DOHH2 (cell line): ENCODE measurements at regions not wholly inside any gene's neighbourhood (a gene's known extent, or its start where the extent isn't known, plus 50 kb on each side); places are given as distances from the start of the nearest gene placed in this dataset.

ENCODE experiments used
- H3F3A ChIP-seq: fragments of 200-600 bp; sonication (generic), shearing (Covaris generic); 2 replicates; pipeline ENCODE4 v1.6.0; 2016; ENCODE audit warnings: antibody characterized with exemption, mild to moderate bottlenecking; ENCODE audit not compliant: control insufficient read depth, insufficient read depth
- H3K27ac ChIP-seq: fragments of 200-600 bp; sonication (generic); 2 replicates; pipeline ENCODE4 v1.5.1; 2014; ENCODE audit warnings: low read depth, mild to moderate bottlenecking, low read length, moderate library complexity
- H3K27me3 ChIP-seq: fragments of 200-600 bp; sonication (generic); 2 replicates; pipeline ENCODE4 v1.6.1; 2014; ENCODE audit warnings: mild to moderate bottlenecking, low read length, mixed read lengths; ENCODE audit not compliant: control insufficient read depth
- H3K36me3 ChIP-seq: fragments of 200-600 bp; sonication (generic); 2 replicates; pipeline ENCODE4 v1.6.1; 2014; ENCODE audit warnings: mild to moderate bottlenecking, low read length, moderate library complexity, mixed read lengths; ENCODE audit not compliant: control insufficient read depth
- H3K4me1 ChIP-seq: fragments of 200-600 bp; sonication (generic); 2 replicates; pipeline ENCODE4 v1.6.1; 2014; ENCODE audit warnings: mild to moderate bottlenecking, low read length, mixed read lengths; ENCODE audit not compliant: control insufficient read depth
- H3K4me2 ChIP-seq: fragments of 200-600 bp; sonication (generic); 2 replicates; pipeline ENCODE4 v1.6.0; 2014; ENCODE audit warnings: mild to moderate bottlenecking, low read length, moderate library complexity
- H3K4me3 ChIP-seq: fragments of 200-600 bp; sonication (generic); 2 replicates; pipeline ENCODE4 v1.5.1; 2014; ENCODE audit warnings: mild to moderate bottlenecking, low read length, mixed read lengths
- H3K79me2 ChIP-seq: fragments of 200-600 bp; sonication (generic); 2 replicates; pipeline ENCODE4 v1.6.1; 2014; ENCODE audit warnings: mild to moderate bottlenecking, low read length, mixed read lengths; ENCODE audit not compliant: control insufficient read depth
- H3K9me2 ChIP-seq: fragments of 200-600 bp; sonication (generic); replicated peaks from 2 replicates; pipeline ENCODE4 v1.6.1; 2014; ENCODE audit warnings: mild to moderate bottlenecking, low read length, mixed read lengths; ENCODE audit not compliant: control insufficient read depth
- H3K9me3 ChIP-seq: fragments of 200-600 bp; sonication (generic); 2 replicates; pipeline ENCODE4 v1.6.1; 2014; ENCODE audit warnings: antibody characterized with exemption, low read length, mixed read lengths; ENCODE audit not compliant: control insufficient read depth, insufficient read depth
- H4K20me1 ChIP-seq: fragments of 200-600 bp; sonication (generic); 2 replicates; pipeline ENCODE4 v1.6.0; 2014; ENCODE audit warnings: low read depth, mild to moderate bottlenecking, antibody characterized with exemption, low read length, moderate library complexity; ENCODE audit not compliant: control insufficient read depth, insufficient read depth
- CTCF ChIP-seq: fragments of 200-600 bp; sonication (generic); IDR thresholded peaks from one replicate; pipeline ENCODE4 v1.5.1; 2014; ENCODE audit warnings: antibody characterized with exemption, mild to moderate bottlenecking, low read depth, low read length; ENCODE audit not compliant: poor library complexity, severe bottlenecking
- EZH2phosphoT487 ChIP-seq: fragments of 200-600 bp; sonication (generic); IDR thresholded peaks from 2 replicates; pipeline ENCODE4 v1.6.1; 2017; ENCODE audit warnings: borderline replicate concordance, mild to moderate bottlenecking, antibody characterized with exemption, low read length, moderate library complexity, mixed read lengths

GRCh38 chr6:95496769-95497426 lies 80.4 kb upstream of the MANEA start:
- Histone ChIP-seq H3F3A (no peaks in the 10 kb centered on the region), H3K36me3 (no peaks in the 10 kb centered on the region), H3K4me2 (no peak overlapping the region), H3K4me1 (no peaks in the 10 kb centered on the region), H3K9me3 (no peaks in the 10 kb centered on the region; the same call in 1 of the 2 replicates), H3K9me2 (no peaks in the 10 kb centered on the region), H3K4me3 (no peak overlapping the region), H3K27me3 (no peaks in the 10 kb centered on the region), H3K79me2 (no peaks in the 10 kb centered on the region), H3K27ac (no peak overlapping the region), H4K20me1 (no peaks in the 10 kb centered on the region)
- no peak for TF ChIP-seq CTCF
- no peak for TF ChIP-seq EZH2phosphoT487

GRCh38 chr6:95501032-95501904 lies 76.1 kb upstream of the MANEA start:
- H3K4me1 ChIP-seq = no peaks in the 10 kb centered on the region
- no peaks in the 10 kb centered on the region for H3K27me3 ChIP-seq
- no peak overlapping the region for H3K27ac ChIP-seq
- no peaks in the 10 kb centered on the region for H3K9me2 ChIP-seq
- no peaks in the 10 kb centered on the region; the same call in 1 of the 2 replicates for H3K9me3 ChIP-seq
- no peak overlapping the region for H3K4me3 ChIP-seq
- H3K36me3 ChIP-seq = no peaks in the 10 kb centered on the region
- TF ChIP-seq EZH2phosphoT487 = no peak
- TF ChIP-seq CTCF = no peak
- H3K79me2 ChIP-seq = no peaks in the 10 kb centered on the region
- no peak overlapping the region for H3K4me2 ChIP-seq
- H4K20me1 ChIP-seq = no peaks in the 10 kb centered on the region
- H3F3A ChIP-seq = no peaks in the 10 kb centered on the region

- no peaks in the 10 kb centered on the region for H4K20me1 ChIP-seq
- no peaks in the 10 kb centered on the region for H3K79me2 ChIP-seq
- no peaks in the 10 kb centered on the region for H3K36me3 ChIP-seq
- TF ChIP-seq EZH2phosphoT487 = no peak
- TF ChIP-seq CTCF = no peak
- no peaks in the 10 kb centered on the region for H3K9me2 ChIP-seq
- H3K4me1 ChIP-seq = no peaks in the 10 kb centered on the region
- H3F3A ChIP-seq = no peaks in the 10 kb centered on the region
- H3K27ac ChIP-seq = no peak overlapping the region
- no peak overlapping the region for H3K4me2 ChIP-seq
- H3K4me3 ChIP-seq = no peak overlapping the region
- no peaks in the 10 kb centered on the region for H3K27me3 ChIP-seq
- no peaks in the 10 kb centered on the region for H3K9me3 ChIP-seq
Measured at GRCh38 chr6:95503568-95503967, 73.8 kb upstream of the MANEA start.
